Left colon (tissue), 2 donors: ENCODE measurements at regions not wholly inside any gene's neighbourhood (a gene's known extent, or its start where the extent isn't known, plus 50 kb on each side); places are given as distances from the start of the nearest gene placed in this dataset.
A peak's percentile ranks its signal among the peaks of the same experiment; 100 is the strongest.
"Not testable (repeated sequence)": the region's sequence is repeated elsewhere in the genome, so short reads cannot be mapped to it uniquely, and the experiment has no call there.

Experiments
- ATAC-seq: fragments of 200-7000 bp; cut with Tn5 transposase; one replicate; pipeline ENCODE4 v1.9.1; 2020; ENCODE audit warnings: mild to moderate bottlenecking, moderate library complexity
- DNase-seq, 2 donors: peaks; one replicate each; pipeline ENCODE4 v3.0.0-alpha.2; 2020
- intact Hi-C, 2 donors: fragments of 100-400 bp; cut with DNase I in 1 of 2; cut with micrococcal nuclease in 1 of 2; formaldehyde crosslinking; loops; one replicate each; pipeline versions ENCODE4 v1.11.2 to v1.14.0; 2022; cut with DNase I, micrococcal nuclease
- donor health status: DM: no; HTN: no; CAD: no.
- donor health status: DM: yes; HTN: yes; CAD: no.

- intact Hi-C loops, DNase-seq, ATAC-seq: not testable (repeated sequence)
These were observed 951.1 kb upstream of the ADAMTS5 start for GRCh38 chr21:27917966-27918365.

DNA sequence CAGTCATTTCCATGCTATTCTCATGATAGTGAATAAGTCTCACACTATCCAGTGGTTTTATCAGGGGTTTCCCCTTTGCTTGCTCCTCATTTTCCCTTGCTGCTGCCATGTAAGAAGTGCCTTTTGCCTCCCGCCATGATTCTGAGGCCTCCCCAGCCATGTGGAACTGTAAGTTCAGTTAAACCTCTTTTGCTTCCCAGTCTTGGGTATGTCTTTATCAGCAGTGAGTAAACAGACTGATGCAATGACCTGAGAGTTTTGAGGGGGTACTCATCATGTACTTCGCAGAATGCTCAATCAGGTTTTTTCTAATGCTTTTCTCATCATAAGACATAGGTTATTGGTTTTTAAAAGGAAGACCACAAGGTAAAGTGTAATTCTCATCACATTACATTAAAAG, 949.4 kb upstream of the ADAMTS5 start:
- intact Hi-C loops, ATAC-seq, DNase-seq: not testable (repeated sequence)

GRCh38 chr21:27912133-27912532, 945.2 kb upstream of the ADAMTS5 start:
- intact Hi-C loops, DNase-seq, ATAC-seq: not testable (repeated sequence)

DNA sequence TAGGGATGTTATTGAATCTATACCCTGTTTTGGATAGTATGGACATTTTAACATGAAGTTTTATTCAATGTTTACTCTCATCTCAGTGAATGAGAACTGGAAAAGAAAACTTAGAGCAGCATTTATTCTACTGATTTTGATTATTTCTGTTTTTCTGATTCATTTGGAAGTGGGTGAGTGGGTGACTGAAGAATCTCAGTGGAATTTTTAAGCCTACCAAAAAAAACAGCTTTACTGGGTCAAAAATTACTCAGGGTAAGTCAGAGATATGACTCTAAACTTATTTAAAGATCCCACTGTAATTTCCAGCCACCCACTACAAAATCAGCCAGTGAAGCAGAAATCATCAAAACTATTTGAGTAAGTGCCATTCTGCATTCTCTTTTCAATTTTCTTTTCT, 942.6 kb upstream of the ADAMTS5 start:
- intact Hi-C loops, DNase-seq, ATAC-seq: not testable (repeated sequence)

GRCh38 chr21:27908816-27909215, 941.9 kb upstream of the ADAMTS5 start:
- ATAC-seq, intact Hi-C loops, DNase-seq: not testable (repeated sequence)

- ATAC-seq, intact Hi-C loops, DNase-seq: not testable (repeated sequence)
These were observed 936.0 kb upstream of the ADAMTS5 start for GRCh38 chr21:27902904-27903303.

DNA sequence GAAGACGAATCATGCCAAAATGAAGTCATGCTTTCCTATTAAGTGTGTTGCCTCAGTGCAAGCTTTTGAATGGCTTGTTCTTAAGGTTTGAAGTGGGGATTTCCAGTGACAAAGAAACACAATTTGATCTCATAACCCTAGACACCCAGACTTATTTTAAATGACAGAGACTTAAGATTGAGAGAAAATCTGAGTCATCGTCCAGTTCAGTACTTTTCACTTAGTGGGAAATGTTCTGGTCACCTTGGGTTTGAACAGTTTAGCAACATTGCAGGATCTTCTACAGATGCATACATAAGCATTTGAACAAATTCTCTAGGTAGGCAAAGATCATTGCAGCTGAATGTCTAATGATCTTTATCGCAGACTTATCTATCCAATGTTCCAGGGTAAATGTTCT, 926.7 kb upstream of the ADAMTS5 start:
- intact Hi-C loops, ATAC-seq, DNase-seq: not testable (repeated sequence)

DNA sequence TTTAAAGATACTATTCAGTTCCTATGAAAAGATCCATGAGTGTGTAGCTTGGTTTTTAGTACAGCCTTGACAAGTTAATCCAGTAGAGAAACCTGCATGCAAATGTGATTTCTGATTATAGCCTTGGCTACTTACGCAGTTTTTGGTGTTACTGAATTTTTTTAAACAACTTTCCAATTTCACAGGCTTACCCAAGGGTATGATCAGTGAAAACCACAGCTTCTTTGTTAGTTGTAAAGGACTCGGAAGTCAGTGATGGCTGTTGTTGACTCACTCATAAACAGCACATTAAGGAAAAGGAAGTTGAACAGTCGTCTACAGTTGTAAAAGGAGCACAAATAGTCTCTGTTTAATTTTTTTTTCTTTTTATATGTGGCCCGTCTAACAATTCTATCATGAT, 924.6 kb upstream of the ADAMTS5 start:
- peak; percentile 64 for ATAC-seq
- DNase-seq, intact Hi-C loops: not testable (repeated sequence)

DNA sequence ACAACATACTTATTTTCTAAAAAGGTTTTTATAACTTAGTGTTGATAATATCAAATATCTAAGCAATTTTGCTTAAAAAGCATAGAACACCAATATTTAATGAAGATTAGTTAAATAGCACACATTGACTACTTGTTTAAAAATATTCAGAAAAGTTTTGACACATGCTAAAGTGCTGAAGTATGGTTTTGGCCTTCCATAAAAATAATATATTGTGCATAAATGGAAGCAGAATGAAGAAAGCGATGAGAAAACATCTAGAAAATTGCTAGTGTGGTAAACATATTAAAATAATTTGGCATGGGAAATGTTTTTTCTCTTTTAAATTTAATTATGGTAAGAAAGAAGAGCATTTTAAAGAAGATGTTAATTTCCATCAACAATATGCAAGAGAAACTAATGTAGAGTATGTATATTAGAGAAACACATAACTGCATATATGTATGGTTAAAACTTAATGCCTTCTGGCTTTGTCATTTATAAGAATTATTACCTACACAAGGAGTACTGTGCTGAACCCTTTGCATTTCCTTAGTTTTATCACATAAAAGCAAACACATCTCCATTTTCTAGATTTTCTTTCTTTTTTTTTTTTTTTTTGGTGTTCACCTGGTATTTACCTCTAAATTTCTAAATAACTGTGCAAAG, 921.0 kb upstream of the ADAMTS5 start:
- DNase-seq, ATAC-seq, intact Hi-C loops: not testable (repeated sequence)

GRCh38 chr21:27885296-27885711, 918.4 kb upstream of the ADAMTS5 start:
- DNase-seq (no peak), ATAC-seq (no peak)
- intact Hi-C loops = no loop called here

DNA sequence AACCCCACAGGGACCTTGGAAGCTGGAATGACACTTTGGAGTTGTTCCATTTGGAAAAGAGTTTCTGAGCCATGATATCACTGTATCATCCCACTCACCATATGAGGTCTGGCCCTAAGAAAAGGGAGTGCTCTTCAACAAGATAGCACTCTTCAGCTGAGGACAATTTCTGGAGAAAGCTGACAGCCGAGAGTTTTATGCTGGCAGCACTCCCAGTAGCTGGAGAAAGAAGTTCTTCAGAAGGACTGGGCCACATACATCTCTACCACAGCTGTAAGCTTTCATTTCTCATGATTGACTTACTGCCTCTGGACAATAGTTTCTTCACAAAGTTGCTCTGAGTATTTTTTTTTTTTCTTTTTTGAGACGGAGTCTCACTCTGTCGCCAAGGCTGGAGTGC, 914.4 kb upstream of the ADAMTS5 start:
- intact Hi-C loops, ATAC-seq: not testable (repeated sequence)
- peak in 1 of 2 donors; percentile 4 for DNase-seq

DNA sequence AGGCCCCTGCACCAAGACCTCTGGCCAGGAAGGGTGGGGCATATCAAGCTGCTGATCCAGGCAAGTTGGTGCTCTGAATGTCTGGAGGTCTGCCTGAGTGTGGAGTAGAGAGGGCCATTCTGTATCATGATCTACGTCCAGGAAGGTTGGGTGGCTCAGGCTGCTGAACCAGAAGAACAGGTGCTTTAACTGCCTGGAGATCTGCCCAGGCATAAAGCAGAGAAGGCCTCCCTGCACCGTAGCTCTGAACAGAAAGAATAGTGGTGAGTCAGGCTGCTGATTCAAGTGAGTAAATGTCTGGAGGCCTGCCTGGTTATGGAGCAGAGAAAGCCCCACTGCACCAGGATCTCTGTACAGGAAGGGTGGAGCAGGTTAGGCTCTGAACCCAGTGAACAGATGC, 905.5 kb upstream of the ADAMTS5 start:
- DNase-seq, ATAC-seq, intact Hi-C loops: not testable (repeated sequence)

- ATAC-seq, DNase-seq, intact Hi-C loops: not testable (repeated sequence)
These were observed 903.9 kb upstream of the ADAMTS5 start for GRCh38 chr21:27870755-27871154.

- not testable (repeated sequence) for ATAC-seq
These were observed 893.5 kb upstream of the ADAMTS5 start for GRCh38 chr21:27860314-27860955.

DNA sequence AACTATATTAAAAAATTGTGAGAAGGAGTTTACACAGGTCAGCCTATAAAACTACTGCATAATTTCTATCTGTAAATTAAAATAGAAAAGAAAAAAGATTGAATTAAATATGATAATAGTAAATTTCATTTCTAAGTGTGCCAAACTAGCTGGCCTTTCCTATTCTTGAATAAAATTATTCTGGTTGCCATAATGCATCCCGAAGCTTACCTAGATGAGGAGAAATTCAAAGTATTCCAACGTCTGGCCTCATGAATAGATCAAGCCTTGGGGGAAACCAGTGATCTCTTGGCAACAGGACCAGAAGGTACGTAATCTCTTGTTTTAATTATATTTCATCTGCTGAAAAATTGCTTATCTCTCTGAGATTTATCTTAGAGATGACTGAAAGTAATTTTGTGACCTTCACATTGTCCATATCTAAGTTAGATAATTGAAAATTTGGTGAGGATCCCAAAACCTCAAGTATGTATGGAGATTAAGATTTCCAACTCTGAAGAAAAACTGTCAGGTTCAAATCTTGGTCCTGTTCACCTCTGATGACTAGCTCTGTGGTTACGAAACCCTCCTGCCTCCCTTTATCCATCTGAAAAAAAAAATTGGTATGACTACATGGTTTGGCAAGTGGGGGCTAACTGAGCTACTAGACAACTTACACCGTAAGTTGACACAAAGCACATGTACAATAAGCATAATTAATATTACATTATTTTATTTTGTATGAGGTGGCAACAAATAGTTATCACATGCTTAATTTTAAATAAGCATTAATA, 891.4 kb upstream of the ADAMTS5 start:
- intact Hi-C loops, ATAC-seq, DNase-seq: not testable (repeated sequence)

More at GRCh38 chr21:27860314-27860955, 893.5 kb upstream of the ADAMTS5 start:
- intact Hi-C loops, DNase-seq: not testable (repeated sequence)

GRCh38 chr21:27856988-27857387, 890.1 kb upstream of the ADAMTS5 start:
- ATAC-seq, intact Hi-C loops, DNase-seq: not testable (repeated sequence)

- intact Hi-C loops = no loop called here
- ATAC-seq (no peak), DNase-seq (no peak)
These were observed 874.3 kb upstream of the ADAMTS5 start for GRCh38 chr21:27841084-27841672.

DNA sequence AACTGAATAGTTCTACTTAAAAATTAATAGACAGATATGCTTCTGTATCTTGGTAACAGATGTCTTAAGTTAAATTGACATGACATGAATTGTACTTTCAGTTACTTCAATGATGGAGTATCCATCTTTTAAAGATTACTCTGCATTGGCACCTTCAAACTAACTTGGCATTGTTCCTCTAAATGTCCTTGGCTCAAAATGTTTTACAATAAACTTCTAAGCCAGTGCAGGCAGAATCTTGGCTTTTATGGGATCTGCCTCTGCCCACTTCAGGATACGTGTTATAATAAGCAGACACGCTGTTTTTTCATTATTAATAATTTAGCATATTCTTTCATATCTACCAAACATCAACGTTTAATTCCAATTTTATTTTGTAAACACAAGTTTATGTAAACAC, 873.4 kb upstream of the ADAMTS5 start:
- DNase-seq = no peak
- no peak for ATAC-seq
- intact Hi-C loops = no loop called here

- no peak for DNase-seq
- ATAC-seq = no peak
- intact Hi-C loops = no loop called here
These were observed 872.7 kb upstream of the ADAMTS5 start for GRCh38 chr21:27839512-27840115.
